Epithelial cell of proximal tubule (primary cell): ENCODE measurements at regions not wholly inside any gene's neighbourhood (a gene's known extent, or its start where the extent isn't known, plus 50 kb on each side); places are given as distances from the start of the nearest gene placed in this dataset.
"Not testable (repeated sequence)": the region's sequence is repeated elsewhere in the genome, so short reads cannot be mapped to it uniquely, and the experiment has no call there.

Experiments
- DNase-seq: peaks from one replicate; pipeline ENCODE4 v3.0.0-alpha.2; 2011; ENCODE audit warnings: low read depth
- H3K4me3 ChIP-seq: 2 replicates; pipeline ENCODE4 v1.5.1; 2011; ENCODE audit warnings: low read depth, mild to moderate bottlenecking, low read length
- CTCF ChIP-seq: conservative IDR thresholded peaks from 2 replicates; pipeline ENCODE4 v1.5.1; 2012; ENCODE audit warnings: low read depth, mild to moderate bottlenecking, low read length

GRCh38 chr16:80104401-80104800 is 436.4 kb upstream of the DYNLRB2 start:
- TF ChIP-seq CTCF, result peak; percentile 8
- no peak for DNase-seq
- H3K4me3 ChIP-seq, result no peak overlapping the region

- DNase-seq, result no peak
- no peak overlapping the region for H3K4me3 ChIP-seq
- no peak for TF ChIP-seq CTCF
Observed at GRCh38 chr16:80103463-80103862, 437.3 kb upstream of the DYNLRB2 start.

GRCh38 chr16:80100846-80101451 is 439.8 kb upstream of the DYNLRB2 start:
- no peak overlapping the region for H3K4me3 ChIP-seq
- no peak for TF ChIP-seq CTCF
- no peak for DNase-seq

GRCh38 chr16:80100186-80100585 is 440.6 kb upstream of the DYNLRB2 start:
- H3K4me3 ChIP-seq, result no peak overlapping the region
- no peak for TF ChIP-seq CTCF
- no peak for DNase-seq

- H3K4me3 ChIP-seq, result no peak overlapping the region
- no peak for TF ChIP-seq CTCF
- DNase-seq, result no peak
Observed at GRCh38 chr16:80097098-80097497, 443.7 kb upstream of the DYNLRB2 start.

- no peak for TF ChIP-seq CTCF
- no peak overlapping the region for H3K4me3 ChIP-seq
- DNase-seq, result no peak
Observed at GRCh38 chr16:80092681-80093080, 448.1 kb upstream of the DYNLRB2 start.

GRCh38 chr16:80091453-80091852 is 449.3 kb upstream of the DYNLRB2 start:
- H3K4me3 ChIP-seq, DNase-seq: not testable (repeated sequence)
